Suppressor macrophage treated with lipopolysaccharide for 1 hour (primary cell): ENCODE measurements at regions not wholly inside any gene's neighbourhood (a gene's known extent, or its start where the extent isn't known, plus 50 kb on each side); places are given as distances from the start of the nearest gene placed in this dataset.
A peak's percentile ranks its signal among the peaks of the same experiment; 100 is the strongest.
"Not testable (repeated sequence)": the region's sequence is repeated elsewhere in the genome, so short reads cannot be mapped to it uniquely, and the experiment has no call there.

Experiments used
- DNase-seq, 3 donors: peaks; one replicate each; pipeline ENCODE4 v3.0.0-alpha.2; 2020 to 2022

DNA sequence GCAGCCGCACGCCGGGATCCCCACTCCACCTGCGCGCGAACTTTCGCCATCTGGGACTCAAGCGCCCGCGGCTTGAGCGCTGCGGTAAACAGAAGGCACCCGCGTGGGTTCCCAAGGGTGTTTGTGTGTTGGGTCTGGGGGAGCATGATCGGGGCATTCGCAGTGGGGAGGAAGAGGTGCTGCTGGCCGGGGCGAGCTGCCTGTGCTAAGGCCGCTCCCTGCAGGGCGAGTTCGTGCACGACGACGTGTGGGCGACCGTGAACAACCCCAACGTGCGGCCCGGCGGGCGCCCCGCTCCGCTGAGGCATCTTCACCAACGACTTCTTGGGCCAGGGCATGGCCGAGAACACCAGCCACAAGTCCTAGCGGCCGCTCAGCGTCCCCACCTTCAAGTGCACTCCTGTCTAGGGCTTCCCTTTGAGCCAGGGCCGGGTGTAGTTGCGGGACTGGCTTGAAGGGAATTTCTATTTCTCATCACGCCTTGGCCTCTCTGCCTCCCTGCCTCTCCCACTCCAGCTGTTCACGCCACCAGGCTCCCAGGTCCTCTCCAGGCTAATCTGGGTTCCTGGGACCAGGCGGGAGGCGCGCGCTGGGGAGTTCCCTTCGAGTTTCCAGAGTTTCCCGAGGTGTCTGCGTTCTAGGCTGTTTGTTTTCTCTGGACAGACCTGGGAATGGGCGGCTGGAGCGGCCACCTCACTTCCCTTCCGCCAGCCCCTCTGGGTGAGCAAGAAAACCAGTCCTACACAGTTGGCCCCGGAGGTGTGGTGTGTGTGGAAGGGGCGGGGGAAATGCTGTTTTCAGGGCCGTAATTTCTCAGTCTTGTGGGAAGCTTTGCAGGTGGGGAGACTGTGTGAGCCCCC, 417.8 kb upstream of the TMTC1 start:
- no peak for DNase-seq

DNA sequence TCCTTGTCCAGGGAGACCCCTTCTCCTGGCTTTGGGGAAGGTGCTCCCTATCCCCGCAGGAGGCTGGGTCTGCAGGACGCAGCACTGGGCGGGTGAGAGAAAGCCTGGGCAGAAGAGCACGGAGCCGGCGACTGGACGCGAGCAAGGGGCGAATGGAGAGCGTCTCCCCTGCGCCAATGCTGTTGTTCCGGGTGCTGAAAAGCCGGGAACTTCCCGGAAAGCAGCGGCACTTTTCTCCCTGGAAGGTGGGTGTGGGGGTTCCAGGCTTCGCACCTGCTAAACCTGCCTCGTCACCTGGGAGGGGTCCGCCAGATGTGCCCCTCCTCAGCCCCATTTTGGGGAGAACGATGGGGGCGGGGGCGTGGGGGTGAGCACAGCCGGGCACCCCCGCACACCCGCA, 417.1 kb upstream of the TMTC1 start:
- DNase-seq, result no peak

DNA sequence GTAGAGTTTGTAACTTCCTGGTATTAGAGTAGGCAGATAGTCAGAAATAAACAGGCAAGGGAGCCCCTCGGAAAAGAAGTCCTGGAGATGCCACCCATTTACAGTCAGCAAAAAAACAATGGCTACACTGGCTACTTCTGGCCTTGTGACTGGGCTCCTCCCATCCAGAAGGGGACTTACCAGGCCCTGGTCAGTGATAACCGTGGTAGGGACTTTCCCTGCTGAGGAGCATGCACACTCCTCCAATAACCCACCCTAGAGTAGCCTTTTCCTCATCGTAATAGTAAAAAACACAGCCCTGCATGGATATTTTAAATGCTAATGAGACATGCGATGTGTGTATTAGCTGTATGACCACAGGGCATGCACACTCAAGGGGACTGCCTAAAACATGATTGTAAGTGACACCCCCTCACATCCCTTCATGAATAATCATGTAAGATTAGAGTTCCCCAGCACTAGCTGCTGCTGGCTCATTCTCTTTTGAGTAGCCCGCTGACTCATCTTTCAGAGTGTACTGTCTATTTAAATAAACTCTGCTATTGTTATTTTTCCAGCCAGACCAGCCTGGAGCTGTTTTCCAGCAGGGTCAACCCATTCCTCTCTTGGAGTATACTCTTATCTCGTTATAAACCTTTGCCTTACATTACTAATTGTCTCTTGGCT, 413.8 kb upstream of the TMTC1 start:
- DNase-seq, result peak; percentile 1 to 37 (median 4)

DNA sequence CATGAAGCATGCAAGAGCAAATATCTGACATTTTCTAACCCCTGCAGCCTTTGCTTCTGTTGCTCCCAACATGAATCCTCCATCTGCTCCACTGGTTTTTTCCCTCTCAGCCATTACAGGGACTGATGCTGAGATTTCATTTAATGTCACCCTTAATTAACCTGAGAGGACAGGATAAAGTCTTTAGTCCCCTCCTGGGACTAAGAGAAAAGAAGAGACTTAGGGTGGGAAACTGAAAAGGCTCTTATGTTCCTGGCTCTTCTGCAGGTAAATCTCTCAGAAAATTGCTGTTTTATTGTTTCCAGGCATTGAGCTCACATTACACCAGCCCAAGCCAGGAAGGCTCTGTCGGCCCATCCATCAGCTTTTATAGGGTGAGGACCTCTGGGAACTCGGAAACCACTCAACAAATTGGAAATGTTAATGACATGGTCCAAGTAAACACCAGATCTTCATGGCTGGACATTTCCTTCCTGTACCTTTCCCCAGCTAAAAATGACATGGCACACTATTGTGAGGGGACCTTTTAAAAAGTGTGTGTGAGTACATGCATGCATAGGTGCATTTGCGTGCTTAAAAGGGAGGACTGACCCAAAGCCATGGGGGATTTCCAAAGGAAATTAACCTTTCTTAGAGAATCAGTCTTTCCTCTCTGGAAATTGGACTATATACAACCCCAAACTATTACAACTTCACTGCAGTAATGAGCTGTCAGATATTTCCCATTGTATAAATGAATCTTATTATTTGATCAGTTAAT, 408.1 kb upstream of the TMTC1 start:
- no peak for DNase-seq

DNA sequence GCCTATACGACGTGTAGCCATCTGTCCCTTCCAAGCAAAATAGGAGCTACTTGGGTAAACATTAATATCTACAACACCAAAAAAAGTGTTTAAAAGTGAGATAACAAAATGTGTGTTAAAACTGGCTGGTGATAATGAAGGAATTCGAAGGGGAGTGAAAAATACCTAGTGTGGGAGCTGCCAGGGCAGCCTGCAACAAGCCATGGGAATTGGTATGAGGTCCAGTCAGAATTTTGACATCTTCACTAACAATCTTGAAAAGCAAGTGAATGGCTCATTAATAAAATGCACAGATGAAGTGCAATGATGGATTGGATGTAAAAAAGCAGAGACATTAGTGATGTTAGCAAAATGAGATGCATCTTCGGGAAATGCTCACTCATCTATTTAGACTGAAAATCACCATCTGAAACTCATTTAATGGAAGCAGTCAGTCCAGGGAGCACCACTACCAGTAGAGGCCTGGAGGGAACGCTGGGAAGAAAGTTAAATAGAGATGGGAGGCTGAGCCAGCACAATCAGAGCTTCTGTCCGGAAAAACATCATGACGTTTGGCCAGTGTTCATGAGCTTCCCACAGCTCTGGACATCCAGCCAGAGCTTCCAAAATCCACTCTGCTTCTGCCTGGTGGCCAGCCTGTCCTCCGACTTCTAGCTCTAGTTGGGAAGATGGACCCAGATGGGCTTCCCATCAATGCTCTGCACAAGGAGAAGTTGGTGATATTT, 405.0 kb upstream of the TMTC1 start:
- DNase-seq, result no peak

DNA sequence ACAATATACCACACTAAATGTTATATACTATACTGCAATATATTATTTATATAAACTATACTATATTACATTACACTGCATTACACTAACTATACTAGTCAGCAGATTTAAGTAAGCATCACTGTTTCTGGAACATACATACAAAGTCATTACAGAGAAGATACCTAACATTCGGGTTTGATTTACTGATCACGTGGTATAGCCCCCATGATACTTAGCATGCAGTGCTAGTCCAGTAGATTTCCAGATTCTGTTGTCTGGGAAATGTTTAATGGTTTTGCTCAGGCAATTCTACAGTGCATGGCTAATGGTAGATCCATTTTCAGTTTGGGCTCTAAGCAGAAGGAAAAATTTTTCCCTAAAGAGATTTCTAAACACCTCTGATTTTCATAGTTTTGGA, 403.7 kb upstream of the TMTC1 start:
- no peak for DNase-seq

DNA sequence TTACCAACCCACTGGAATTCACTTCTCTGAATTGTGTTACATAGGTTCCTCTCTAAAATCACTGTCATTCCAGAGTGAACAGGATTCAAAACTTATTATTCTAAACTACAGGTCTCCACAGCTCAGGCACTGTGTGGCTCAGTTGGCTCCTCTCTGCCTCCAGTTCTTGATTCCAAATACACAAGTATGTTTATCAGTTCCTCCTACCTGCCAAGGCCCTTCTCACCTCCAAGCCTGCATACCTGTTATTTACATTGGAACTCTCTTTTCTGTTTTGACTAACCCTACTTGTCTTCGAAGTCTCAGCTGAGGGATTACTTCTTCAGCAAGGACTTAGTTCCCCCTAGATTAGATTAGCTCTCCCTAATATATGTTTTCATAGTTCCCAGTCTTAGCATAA, 397.6 kb upstream of the TMTC1 start:
- DNase-seq, result no peak

DNA sequence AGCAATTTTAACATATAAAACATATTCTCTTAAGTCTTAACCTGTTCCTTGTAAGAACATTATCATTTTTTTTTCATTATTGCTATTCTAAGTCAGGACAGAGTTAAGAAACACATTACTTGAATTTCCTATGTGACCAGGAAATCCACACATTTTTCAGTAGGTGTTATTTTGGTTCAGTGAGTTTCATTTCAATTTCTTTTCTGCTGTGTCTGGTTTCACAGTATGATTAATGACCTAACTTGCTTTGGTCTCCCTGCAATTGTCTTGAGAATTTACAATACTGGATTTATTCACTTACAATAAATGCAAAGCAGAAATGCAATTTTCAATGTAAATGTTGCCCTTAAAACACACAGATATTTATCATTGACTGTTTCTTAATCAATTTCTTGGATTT, 396.9 kb upstream of the TMTC1 start:
- DNase-seq, result no peak

DNA sequence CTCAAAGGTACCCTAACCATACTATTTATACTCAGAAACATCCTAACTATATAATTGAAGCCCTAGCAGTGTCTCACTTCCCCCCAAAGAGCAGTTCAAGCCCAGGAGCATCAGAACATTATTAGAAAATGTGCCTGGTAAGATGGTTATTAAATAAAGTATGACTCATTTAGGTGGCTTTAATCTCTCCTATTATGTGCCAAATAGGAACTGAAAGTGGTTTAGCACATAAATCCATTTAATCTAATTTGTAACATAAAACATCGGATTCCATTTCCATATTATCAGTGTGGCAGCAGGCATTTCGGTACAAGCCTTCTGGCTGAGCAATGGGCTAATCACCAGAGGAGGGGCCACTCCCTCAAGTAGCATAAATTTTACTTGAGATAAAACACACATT, 395.2 kb upstream of the TMTC1 start:
- no peak for DNase-seq

DNA sequence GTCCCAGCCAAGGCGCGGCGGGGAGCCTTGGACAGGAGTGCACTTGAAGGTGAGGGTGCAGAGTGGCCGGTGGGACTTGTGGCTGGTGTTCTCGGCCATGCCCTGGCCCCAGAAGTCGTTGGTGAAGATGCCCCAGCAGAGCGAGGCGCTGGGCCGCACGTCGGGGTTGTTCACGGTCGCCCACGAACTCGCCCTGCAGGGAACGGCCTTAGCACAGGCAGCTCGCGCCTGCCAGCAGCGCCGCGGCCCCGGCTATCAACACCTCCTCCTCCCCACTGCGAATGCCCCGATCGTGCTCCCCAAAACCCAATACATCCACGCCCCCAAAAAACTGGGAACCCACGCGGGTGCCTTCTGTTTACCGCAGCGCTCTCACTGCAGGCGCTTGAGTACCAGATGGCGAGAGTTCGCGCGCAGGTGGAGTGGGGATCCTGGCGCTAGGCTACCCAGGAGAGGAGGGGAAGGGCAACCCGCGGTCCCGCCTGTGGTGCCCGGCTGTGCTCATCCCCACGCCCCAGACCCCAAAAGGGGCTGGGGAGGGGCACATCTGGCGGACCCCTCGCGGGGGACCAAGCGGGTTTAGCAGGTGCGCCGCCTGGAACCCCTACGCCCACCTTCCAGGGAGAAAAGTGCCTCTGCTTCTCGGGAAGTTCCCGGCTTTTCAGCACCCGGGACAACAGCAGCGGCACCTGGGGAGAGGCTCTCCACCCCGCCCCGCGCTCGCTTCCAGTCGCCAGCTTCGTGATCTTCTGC, 386.3 kb upstream of the TMTC1 start:
- DNase-seq, result no peak

DNA sequence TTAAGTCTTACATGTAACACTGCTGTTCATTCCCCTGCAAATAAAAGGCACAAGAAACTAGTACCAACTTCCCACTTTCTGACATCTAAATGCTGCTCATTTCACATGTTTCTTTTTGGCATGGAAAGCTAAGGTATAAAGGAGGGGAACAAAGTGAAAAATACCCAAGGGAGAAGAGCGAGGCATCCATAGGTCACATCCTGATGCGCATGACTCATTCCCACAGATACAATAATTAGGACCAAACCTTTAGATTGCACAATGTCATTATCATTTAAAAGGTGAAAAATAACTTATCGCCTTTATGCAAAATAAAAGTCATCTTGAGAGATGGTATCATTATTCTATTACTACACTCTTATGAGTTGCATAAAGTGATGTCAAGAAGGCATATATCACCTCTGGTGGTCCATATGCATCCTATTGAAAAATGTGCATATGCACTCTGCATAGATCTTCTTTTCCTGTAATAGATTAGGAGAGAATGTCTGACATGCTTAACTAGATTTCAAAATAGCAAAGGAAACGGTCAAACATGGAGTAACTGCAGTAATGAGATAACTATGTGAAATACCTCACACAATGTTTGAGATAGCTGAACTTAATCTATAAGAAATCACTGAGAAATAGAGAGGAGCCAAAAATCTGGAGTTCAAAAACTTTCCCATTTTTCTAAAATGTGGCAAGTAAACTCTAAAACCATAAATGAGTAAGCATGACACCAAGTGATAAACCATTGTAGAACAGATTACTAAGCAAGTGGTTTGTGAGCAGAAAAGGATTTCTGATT, 382.5 kb upstream of the TMTC1 start:
- DNase-seq, result no peak

DNA sequence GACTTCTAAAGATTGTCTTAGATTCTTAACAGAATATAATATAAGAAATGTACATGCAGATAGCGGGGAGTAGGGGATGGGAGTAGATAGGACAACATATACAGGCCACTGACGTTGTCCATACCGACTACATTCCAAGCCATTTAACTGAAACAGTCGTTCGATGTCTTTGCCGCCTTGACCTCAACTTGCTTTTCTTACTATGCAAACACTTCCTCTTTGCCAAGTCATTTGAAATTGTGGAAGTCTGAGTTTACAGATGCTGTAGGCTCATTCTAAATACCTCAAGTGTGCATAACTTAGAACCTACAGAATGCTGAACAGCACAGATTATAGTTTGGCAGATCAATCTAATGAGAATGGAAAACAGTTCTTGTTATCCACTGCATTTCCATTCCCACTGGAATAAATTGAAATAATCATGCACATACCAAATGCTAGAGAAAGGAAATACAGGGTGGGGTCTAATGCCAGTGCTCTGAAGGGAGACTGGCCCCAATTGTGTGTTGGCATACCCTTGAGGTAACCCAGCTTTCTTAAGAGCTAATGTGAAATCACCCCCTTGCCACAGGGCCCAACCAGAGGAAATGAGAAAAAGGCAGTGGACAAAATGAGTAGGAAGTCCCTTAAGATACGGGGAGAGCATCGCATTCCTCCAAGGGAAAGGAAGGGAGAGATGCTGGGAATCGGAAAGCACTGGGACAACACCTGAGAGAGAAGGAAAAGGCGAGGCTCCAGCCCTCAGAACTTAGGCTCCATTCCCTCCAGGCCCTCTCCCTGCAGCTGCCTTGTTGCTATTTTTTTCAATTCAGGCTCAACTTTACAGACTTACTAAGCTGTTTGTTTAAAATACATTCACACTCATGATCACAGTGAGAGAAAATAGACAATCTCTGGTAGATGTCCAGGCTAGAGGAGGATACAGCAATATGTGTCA, 380.9 kb upstream of the TMTC1 start:
- no peak for DNase-seq

DNA sequence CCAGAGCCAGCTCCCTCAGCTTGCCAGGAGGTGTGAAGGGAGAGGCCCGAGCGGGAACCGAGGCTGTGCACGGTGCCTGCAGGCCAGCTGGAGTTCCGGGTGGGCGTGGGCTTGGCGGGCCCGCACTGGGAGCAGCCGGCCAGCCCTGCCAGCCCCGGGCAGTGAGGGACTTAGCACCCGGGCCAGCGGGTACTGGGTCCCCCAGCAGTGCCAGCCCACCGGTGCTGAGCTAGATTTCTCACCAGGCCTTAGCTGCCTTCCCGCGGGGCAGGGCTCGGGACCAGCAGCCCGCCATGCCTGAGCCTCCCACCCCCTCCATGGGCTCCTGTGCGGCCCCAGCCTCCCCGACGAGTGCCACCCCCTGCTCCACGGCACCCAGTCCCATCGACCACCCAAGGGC, 373.1 kb upstream of the TMTC1 start:
- DNase-seq, result not testable (repeated sequence)

DNA sequence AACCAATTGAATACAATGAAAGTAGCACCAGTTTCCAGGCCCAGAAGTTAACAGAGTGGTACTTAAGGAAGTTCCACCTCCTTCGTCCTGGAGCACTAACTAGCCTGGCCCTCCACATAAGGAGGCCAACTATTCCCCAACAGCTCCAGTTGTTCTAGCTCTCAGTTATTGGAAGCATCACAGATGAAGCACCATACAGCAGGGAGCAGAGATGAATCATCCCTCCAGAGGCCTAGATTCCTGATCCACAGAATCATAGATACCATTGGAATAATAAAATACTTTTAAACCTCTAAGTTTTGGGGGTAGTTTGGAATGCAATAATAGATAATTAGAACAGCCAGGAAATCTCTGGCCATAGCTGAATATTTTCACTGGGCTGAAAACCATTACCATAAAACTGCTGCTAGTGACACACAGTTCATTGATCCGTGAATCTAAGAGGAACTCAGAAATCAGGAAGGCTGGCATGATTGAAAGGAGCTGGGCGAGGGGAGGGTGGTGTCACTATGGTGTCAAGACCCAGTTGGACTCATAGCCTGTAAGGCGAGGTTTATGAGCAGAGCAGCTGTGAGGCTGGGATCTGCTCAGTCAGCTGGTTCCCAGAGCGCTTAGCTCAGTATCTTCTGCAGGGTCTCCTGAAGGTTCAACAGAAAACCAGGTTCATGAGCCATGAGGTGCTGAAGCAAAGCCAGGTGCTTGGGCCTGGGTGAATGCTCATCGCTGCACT, 371.4 kb upstream of the TMTC1 start:
- DNase-seq, result no peak

DNA sequence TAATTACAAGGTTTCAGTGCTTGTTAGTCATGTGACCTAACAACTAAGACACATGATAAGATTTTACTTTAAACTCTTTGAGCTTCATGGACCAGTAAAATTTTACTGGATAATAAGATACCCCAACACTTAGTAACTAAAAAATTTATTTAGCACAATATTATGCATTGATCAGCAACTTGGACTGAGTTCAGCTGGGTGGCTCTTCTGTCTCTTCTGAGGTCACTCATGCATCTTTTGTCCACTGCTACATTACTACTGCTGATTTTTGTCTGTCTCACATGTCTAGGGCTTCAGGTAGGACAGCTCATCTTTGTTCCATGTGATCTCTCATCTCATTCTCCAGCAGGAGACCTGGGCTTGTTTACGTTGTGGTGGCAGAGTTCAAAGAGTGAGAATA, 370.2 kb upstream of the TMTC1 start:
- DNase-seq, result no peak

DNA sequence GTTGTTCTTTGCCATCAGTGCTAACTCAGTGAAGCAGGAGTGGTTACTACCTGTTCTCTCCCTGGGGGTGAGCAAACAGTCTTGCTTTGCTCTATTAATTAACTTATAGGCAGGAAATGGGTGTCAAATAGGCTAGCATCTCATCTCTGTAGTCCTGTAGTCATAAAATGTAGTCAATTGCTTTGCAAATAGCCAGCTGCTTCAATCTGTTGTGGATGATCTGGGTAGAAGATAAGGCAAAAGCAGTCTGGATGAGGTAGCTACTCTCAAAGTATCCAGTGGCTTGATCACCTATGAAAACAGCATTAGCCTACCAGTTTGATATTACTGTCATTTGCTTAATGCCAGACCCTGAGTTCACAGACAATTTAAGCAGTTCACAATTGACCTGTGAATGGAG, 369.0 kb upstream of the TMTC1 start:
- DNase-seq, result no peak

DNA sequence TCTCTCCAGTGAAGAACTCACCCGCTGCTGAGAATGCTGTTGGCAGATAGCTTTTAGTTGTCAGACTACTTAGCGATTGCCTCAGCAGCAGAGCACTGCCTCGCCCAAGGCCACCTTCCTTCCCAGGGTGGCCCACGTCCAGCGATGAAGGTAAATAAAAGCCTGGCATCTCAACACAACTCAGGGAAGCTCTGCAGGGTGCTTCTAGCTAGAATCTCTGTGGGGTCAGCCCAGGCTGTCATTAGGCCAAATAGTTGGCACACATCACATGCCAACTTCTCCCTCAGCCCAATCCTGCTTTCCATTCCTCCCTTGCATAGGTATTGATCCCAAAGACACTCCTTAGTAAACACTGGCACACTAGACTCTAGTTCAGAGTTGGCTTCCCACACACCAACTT, 368.1 kb upstream of the TMTC1 start:
- DNase-seq, result no peak

DNA sequence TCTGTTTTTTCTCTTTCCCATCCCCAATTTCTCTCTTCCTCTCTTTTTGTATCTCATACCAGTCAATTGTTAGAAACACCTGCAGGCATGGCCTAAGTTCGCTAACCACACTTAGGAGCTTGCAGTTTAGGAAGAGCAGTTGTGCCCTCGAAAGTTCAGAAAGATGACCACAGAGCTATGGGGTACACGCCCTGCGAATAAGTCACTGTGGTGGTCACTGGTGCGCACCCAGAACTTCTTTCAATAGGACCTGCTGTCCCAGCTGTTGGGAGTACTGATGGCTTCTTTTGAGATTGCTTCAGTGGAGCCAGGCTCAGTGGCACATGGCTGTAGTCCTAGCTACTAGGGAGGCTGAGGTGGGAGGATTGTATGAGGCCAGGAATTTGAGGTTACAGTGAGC, 362.8 kb upstream of the TMTC1 start:
- no peak for DNase-seq

DNA sequence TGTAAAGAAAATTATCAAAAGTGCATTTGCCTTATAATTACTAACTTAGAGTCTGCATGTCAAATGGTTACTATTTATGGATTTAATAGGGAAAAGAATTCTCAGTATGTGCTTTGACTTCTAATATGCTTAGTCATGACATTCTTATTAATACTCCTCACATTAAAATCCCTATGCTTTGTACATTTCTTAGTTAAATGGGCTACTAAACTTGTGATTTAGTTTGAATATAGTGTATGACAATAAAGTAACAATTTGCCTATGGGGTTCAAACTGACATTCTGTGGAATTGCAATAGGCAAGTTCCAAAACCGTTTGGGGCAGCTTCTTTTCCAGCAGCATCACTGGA, 361.9 kb upstream of the TMTC1 start:
- DNase-seq, result no peak
